SK-N-SH (cell line): ENCODE measurements at regions not wholly inside any gene's neighbourhood (a gene's known extent, or its start where the extent isn't known, plus 50 kb on each side); places are given as distances from the start of the nearest gene placed in this dataset.

ENCODE experiments used
- CTCF ChIA-PET: fragments of 300-600, 350-600 bp; formaldehyde crosslinking; extraction: SDS; loops from one replicate; lab custom pipeline; 2021; lab: Yijun Ruan, JAX
- POLR2A ChIA-PET: fragments of 350-600 bp; sonication (Branson Sonifier 250); formaldehyde crosslinking; extraction: SDS; loops from one replicate; lab custom pipeline; 2020; ENCODE audit warnings: antibody characterized with exemption, inconsistent platforms; lab: Yijun Ruan, JAX
- DNase-seq: peaks from one replicate; pipeline ENCODE4 v3.0.0; 2012
- H2AFZ ChIP-seq: fragments of 200-600 bp; sonication (generic); 2 replicates; pipeline ENCODE4 v1.8.1; 2016; ENCODE audit warnings: antibody characterized with exemption, mild to moderate bottlenecking, low read depth
- H3F3A ChIP-seq: fragments of 200-600 bp; sonication (generic); replicated peaks from 2 replicates; pipeline ENCODE3; 2016; ENCODE audit warnings: antibody characterized with exemption, mild to moderate bottlenecking; ENCODE audit not compliant: insufficient read depth
- H3K27ac ChIP-seq, 2 experiments: fragments of 200-500 bp in 1 of 2; fragments of 200-600 bp in 1 of 2; sonication (Bioruptor generic) in 1 of 2; sonication (generic), shearing (Covaris generic) in 1 of 2; 2 replicates each; pipeline versions ENCODE4 v1.5.1 to v1.6.1; 2014 to 2016; ENCODE audit warnings: low read depth in 2 of 2, inconsistent platforms in 1 of 2, low read length in 1 of 2, mild to moderate bottlenecking in 1 of 2, mixed read lengths in 1 of 2
- H3K27me3 ChIP-seq: fragments of 200-600 bp; sonication (generic), shearing (Covaris generic); 2 replicates; pipeline ENCODE4 v1.6.1; 2016; ENCODE audit warnings: mixed run types; ENCODE audit not compliant: insufficient read depth
- H3K36me3 ChIP-seq, 2 experiments: fragments of 200-500 bp in 1 of 2; fragments of 200-600 bp in 1 of 2; sonication (Bioruptor generic) in 1 of 2; sonication (generic) in 1 of 2; replicated peaks in 1 of 2; 2 replicates each; pipeline versions ENCODE3 to v1.5.1; 2014 to 2016; ENCODE audit warnings: low read length in 1 of 2, mild to moderate bottlenecking in 1 of 2; ENCODE audit not compliant: insufficient read depth in 2 of 2, control insufficient read depth in 1 of 2
- H3K4me1 ChIP-seq, 2 experiments: fragments of 200-500 bp in 1 of 2; fragments of 200-600 bp in 1 of 2; sonication (Bioruptor generic) in 1 of 2; sonication (generic), shearing (Covaris generic) in 1 of 2; 2 replicates each; pipeline versions ENCODE4 v1.5.1 to v1.6.1; 2014 to 2016; ENCODE audit warnings: low read depth in 1 of 2, low read length in 1 of 2, mixed run types in 1 of 2; ENCODE audit not compliant: insufficient read depth in 2 of 2, control insufficient read depth in 1 of 2
- H3K4me2 ChIP-seq: fragments of 200-600 bp; sonication (generic), shearing (Covaris generic); 2 replicates; pipeline ENCODE4 v1.6.1; 2017; ENCODE audit warnings: mixed run types
- H3K4me3 ChIP-seq, 2 experiments: fragments of 200-500 bp in 1 of 2; fragments of 200-600 bp in 1 of 2; sonication (Bioruptor generic) in 1 of 2; sonication (generic), shearing (Covaris generic) in 1 of 2; 2 replicates each; pipeline versions ENCODE4 v1.5.1 to v1.8.1; 2014 to 2016; ENCODE audit warnings: low read depth in 2 of 2, inconsistent platforms in 1 of 2, low read length in 1 of 2, mild to moderate bottlenecking in 1 of 2, mixed read lengths in 1 of 2, moderate library complexity in 1 of 2
- H3K79me2 ChIP-seq: fragments of 200-600 bp; sonication (generic); 2 replicates; pipeline ENCODE4 v1.8.1; 2017; ENCODE audit warnings: mild to moderate bottlenecking; ENCODE audit not compliant: insufficient read depth
- H3K9ac ChIP-seq: fragments of 200-600 bp; sonication (generic); 2 replicates; pipeline ENCODE4 v1.6.1; 2017; ENCODE audit warnings: mixed run types
- H3K9me2 ChIP-seq: fragments of 200-600 bp; sonication (generic); 2 replicates; pipeline ENCODE4 v1.6.1; 2017; ENCODE audit warnings: mixed run types
- H3K9me3 ChIP-seq: fragments of 200-600 bp; sonication (generic); 2 replicates; pipeline ENCODE4 v1.6.1; 2017; ENCODE audit warnings: mixed run types, mild to moderate bottlenecking, moderate library complexity
- H4K20me1 ChIP-seq: fragments of 200-600 bp; sonication (generic); 2 replicates; pipeline ENCODE4 v1.6.1; 2017; ENCODE audit warnings: mild to moderate bottlenecking, mixed run types; ENCODE audit not compliant: insufficient read depth
- ELF1 ChIP-seq: IDR thresholded peaks from 2 replicates; pipeline ENCODE4 v1.4.0; 2012
- FOSL2 ChIP-seq: IDR thresholded peaks from 2 replicates; pipeline ENCODE4 v1.4.0; 2012; ENCODE audit warnings: low read depth, mild to moderate bottlenecking, moderate library complexity, borderline replicate concordance
- GABPA ChIP-seq: IDR thresholded peaks from 2 replicates; pipeline ENCODE4 v1.4.0; 2012; ENCODE audit warnings: low read depth, mild to moderate bottlenecking
- GATA2 ChIP-seq: sonication (generic); formaldehyde crosslinking; IDR thresholded peaks from 2 replicates; pipeline ENCODE4 v1.5.0; 2020; ENCODE audit warnings: mild to moderate bottlenecking, missing genetic modification reagents
- MXI1 ChIP-seq: IDR thresholded peaks from 2 replicates; pipeline ENCODE4 v1.6.1; 2012; ENCODE audit warnings: mild to moderate bottlenecking, low read depth, low read length, improper control_type of control experiment
- POLR2AphosphoS5 ChIP-seq: IDR thresholded peaks from 2 replicates; pipeline ENCODE4 v1.6.1; 2012; ENCODE audit warnings: low read depth, low read length
- RAD21 ChIP-seq: IDR thresholded peaks from 2 replicates; pipeline ENCODE4 v1.6.1; 2012; ENCODE audit warnings: mild to moderate bottlenecking, low read length
- RCOR1 ChIP-seq: fragments of 150-350 bp; IDR thresholded peaks from 2 replicates; pipeline ENCODE4 v1.6.1; 2017; ENCODE audit warnings: antibody characterized with exemption, low read length
- RFX5 ChIP-seq: IDR thresholded peaks from 2 replicates; pipeline ENCODE4 v1.6.1; 2012; ENCODE audit warnings: mild to moderate bottlenecking, improper control_type of control experiment, low read length
- SIN3A ChIP-seq: IDR thresholded peaks from 2 replicates; pipeline ENCODE4 v1.6.1; 2012; ENCODE audit warnings: low read depth, mild to moderate bottlenecking, low read length, moderate library complexity, borderline replicate concordance
- SMC3 ChIP-seq: IDR thresholded peaks from 2 replicates; pipeline ENCODE4 v1.6.1; 2012; ENCODE audit warnings: low read depth, low read length, improper control_type of control experiment
- TEAD4 ChIP-seq: IDR thresholded peaks from 2 replicates; pipeline ENCODE4 v1.4.0; 2012; ENCODE audit warnings: mild to moderate bottlenecking, borderline replicate concordance; ENCODE audit not compliant: insufficient read depth
- YY1 ChIP-seq: IDR thresholded peaks from 2 replicates; pipeline ENCODE4 v1.4.0; 2012; ENCODE audit warnings: low read depth, mild to moderate bottlenecking
- WGBS: methylation state at CpG from one replicate; pipeline ENCODE4 v1.1.6; 2017; ENCODE audit warnings: low lambda C conversion rate; 5-methylcytosine and 5-hydroxymethylcytosine counted together
- TF ChIP-seq, protein P1 (sequence below): IDR thresholded peaks from 2 replicates; pipeline ENCODE4 v1.6.1; 2012; ENCODE audit warnings: mild to moderate bottlenecking, low read depth, low read length, moderate library complexity
- TF ChIP-seq, protein P2 (sequence below): IDR thresholded peaks from 2 replicates; pipeline ENCODE4 v1.4.0; 2012; ENCODE audit warnings: low read depth, borderline replicate concordance
- TF ChIP-seq, protein P3 (sequence below): fragments of 150-350 bp; IDR thresholded peaks from 2 replicates; pipeline ENCODE4 v1.6.1; 2016; ENCODE audit warnings: mild to moderate bottlenecking, low read depth, low read length
- TF ChIP-seq, protein P4 (sequence below): IDR thresholded peaks from 2 replicates; pipeline ENCODE4 v1.4.0; 2012; ENCODE audit warnings: low read depth
- TF ChIP-seq, protein P5 (sequence below): IDR thresholded peaks from 2 replicates; pipeline ENCODE4 v1.4.0; 2012; ENCODE audit warnings: low read depth, borderline replicate concordance

DNA sequence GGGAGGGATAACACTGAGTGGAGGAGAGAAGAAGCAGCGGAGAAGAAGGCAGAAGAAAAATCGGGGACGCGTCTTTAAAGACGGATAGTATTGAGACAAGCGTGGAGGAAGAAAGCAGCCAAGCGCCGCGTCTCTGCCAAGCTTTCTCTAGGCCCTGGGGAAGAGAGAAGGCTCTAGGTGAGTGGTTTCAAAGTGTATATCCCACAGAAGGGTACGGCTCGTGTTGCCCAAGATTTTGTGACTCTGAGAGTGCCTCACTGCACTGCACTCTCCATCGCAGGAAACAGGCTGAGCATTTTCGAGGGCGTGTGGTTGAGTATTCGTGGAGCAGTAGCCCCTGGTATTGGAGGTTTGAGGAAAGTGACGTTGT lies 185.4 kb downstream of the TRIM27 start (continued):
- TF ChIP-seq SIN3A = no peak
- no peak for TF ChIP-seq YY1
- TF ChIP-seq GATA2 (CRISPR knock-in tag) = no peak

DNA sequence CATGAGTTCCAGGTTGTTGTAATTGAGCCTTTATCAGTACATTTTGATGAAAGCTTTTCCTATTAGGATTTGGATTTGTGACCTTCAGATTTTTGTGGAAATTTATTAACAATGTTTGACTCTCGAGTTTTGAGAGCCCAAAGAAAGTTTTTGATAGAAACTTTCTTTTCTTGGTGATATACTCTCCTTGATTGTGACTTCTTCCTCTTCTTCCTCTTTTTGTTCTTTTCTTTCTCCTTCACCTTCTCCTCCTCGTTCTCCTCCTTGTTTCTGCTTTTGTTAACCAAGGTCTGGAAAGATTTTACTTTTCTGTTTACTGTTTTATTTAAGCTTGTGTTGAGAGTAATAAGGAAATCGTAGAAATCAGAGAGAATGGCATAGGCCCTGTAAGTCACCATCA lies 182.4 kb downstream of the TRIM27 start:
- CTCF ChIA-PET = interaction anchor here (1.0 kb wide), 1 partner anchor 12 kb away, joined by 3 read pairs; no protein-coding TSS in a partner anchor
- no peak overlapping the region for H3K27ac ChIP-seq
- DNase-seq = no peak
- H3K79me2 ChIP-seq = no peaks in the 10 kb centered on the region
- H3K9me3 ChIP-seq = no peaks in the 10 kb centered on the region
- no peaks in the 10 kb centered on the region for H3K4me1 ChIP-seq
- no peak overlapping the region for H3K4me2 ChIP-seq
- no peak overlapping the region for H3K9ac ChIP-seq
- TF ChIP-seq YY1 = no peak
- no peak for TF ChIP-seq FOSL2
- no peak for TF ChIP-seq TEAD4
- no peak for TF ChIP-seq POLR2AphosphoS5
- TF ChIP-seq, protein P1, sequence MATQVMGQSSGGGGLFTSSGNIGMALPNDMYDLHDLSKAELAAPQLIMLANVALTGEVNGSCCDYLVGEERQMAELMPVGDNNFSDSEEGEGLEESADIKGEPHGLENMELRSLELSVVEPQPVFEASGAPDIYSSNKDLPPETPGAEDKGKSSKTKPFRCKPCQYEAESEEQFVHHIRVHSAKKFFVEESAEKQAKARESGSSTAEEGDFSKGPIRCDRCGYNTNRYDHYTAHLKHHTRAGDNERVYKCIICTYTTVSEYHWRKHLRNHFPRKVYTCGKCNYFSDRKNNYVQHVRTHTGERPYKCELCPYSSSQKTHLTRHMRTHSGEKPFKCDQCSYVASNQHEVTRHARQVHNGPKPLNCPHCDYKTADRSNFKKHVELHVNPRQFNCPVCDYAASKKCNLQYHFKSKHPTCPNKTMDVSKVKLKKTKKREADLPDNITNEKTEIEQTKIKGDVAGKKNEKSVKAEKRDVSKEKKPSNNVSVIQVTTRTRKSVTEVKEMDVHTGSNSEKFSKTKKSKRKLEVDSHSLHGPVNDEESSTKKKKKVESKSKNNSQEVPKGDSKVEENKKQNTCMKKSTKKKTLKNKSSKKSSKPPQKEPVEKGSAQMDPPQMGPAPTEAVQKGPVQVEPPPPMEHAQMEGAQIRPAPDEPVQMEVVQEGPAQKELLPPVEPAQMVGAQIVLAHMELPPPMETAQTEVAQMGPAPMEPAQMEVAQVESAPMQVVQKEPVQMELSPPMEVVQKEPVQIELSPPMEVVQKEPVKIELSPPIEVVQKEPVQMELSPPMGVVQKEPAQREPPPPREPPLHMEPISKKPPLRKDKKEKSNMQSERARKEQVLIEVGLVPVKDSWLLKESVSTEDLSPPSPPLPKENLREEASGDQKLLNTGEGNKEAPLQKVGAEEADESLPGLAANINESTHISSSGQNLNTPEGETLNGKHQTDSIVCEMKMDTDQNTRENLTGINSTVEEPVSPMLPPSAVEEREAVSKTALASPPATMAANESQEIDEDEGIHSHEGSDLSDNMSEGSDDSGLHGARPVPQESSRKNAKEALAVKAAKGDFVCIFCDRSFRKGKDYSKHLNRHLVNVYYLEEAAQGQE = no peak
- no peak for TF ChIP-seq RCOR1
- no peak for TF ChIP-seq RFX5
- TF ChIP-seq SIN3A = no peak
- H3K27me3 ChIP-seq = peaks cover 62% of the 10 kb centered on the region; the same call in 1 of the 2 replicates
- no peaks in the 10 kb centered on the region for H4K20me1 ChIP-seq
- no peaks in the 10 kb centered on the region for H3K9me2 ChIP-seq
- POLR2A ChIA-PET = no interaction called here
- no peak overlapping the region for H3K4me3 ChIP-seq
- no peak overlapping the region for H2AFZ ChIP-seq
- H3K36me3 ChIP-seq = no peaks in the 10 kb centered on the region
- no peaks in the 10 kb centered on the region for H3F3A ChIP-seq
- WGBS = 7% methylated on average over 3 of the region's 3 CpGs

DNA sequence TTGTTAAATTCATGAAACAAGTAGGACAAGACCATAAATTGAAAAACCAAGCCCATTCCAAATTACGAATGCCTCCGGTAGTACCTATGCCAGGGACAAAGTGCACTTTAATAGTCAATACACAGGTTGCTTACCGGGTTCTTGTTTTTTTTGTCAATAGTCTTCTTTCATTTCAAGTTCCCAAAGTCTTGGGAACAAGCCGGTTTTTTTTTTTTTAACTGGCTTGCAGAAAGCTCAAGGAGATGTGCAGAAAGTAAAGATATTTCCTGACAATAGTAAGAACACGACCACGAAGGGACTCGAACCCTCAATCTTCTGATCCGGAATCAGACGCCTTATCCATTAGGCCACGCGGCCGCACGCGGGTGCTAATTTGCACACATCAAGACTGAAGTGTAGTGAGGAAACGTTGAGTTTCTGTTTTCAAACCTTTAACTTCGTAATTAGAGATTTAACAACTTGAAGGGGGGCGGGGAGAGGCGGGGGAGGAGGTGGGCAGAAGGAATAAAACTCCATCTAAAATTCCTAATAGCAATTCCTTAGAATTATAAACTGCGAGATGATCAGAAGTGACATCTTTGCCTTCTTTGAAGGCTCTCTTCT lies 181.0 kb downstream of the TRIM27 start:
- POLR2A ChIA-PET = no interaction called here
- 1% methylated on average over 19 of the region's 19 CpGs for WGBS
- Histone ChIP-seq H3K79me2 (no peaks in the 10 kb centered on the region), H3K9ac (no peak overlapping the region), H3K4me2 (no peak overlapping the region), H3K27me3 (peaks cover 49% of the 10 kb centered on the region; the same call in 1 of the 2 replicates), H3K9me2 (no peaks in the 10 kb centered on the region), H2AFZ (no peak overlapping the region), H3K4me1 (no peaks in the 10 kb centered on the region), H3K9me3 (no peaks in the 10 kb centered on the region), H3K27ac (no peak overlapping the region), H4K20me1 (no peaks in the 10 kb centered on the region), H3K36me3 (no peaks in the 10 kb centered on the region), H3F3A (peaks cover 7% of the 10 kb centered on the region), H3K4me3 (no peak overlapping the region)
- CTCF ChIA-PET = no interaction called here
- DNase-seq = no peak
- TF ChIP-seq, protein P2, sequence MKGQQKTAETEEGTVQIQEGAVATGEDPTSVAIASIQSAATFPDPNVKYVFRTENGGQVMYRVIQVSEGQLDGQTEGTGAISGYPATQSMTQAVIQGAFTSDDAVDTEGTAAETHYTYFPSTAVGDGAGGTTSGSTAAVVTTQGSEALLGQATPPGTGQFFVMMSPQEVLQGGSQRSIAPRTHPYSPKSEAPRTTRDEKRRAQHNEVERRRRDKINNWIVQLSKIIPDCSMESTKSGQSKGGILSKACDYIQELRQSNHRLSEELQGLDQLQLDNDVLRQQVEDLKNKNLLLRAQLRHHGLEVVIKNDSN = no peak
- TF ChIP-seq GABPA = no peak
- no peak for TF ChIP-seq SMC3
- TF ChIP-seq RAD21 = no peak
- TF ChIP-seq, protein P3, sequence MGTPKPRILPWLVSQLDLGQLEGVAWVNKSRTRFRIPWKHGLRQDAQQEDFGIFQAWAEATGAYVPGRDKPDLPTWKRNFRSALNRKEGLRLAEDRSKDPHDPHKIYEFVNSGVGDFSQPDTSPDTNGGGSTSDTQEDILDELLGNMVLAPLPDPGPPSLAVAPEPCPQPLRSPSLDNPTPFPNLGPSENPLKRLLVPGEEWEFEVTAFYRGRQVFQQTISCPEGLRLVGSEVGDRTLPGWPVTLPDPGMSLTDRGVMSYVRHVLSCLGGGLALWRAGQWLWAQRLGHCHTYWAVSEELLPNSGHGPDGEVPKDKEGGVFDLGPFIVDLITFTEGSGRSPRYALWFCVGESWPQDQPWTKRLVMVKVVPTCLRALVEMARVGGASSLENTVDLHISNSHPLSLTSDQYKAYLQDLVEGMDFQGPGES = no peak
- no peak for TF ChIP-seq RCOR1
- TF ChIP-seq MXI1 = no peak
- no peak for TF ChIP-seq TEAD4
- TF ChIP-seq, protein P4, sequence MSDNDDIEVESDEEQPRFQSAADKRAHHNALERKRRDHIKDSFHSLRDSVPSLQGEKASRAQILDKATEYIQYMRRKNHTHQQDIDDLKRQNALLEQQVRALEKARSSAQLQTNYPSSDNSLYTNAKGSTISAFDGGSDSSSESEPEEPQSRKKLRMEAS = peak; percentile 42; the same call in 1 of the 2 replicates
- TF ChIP-seq ELF1 = no peak
- TF ChIP-seq, protein P5, sequence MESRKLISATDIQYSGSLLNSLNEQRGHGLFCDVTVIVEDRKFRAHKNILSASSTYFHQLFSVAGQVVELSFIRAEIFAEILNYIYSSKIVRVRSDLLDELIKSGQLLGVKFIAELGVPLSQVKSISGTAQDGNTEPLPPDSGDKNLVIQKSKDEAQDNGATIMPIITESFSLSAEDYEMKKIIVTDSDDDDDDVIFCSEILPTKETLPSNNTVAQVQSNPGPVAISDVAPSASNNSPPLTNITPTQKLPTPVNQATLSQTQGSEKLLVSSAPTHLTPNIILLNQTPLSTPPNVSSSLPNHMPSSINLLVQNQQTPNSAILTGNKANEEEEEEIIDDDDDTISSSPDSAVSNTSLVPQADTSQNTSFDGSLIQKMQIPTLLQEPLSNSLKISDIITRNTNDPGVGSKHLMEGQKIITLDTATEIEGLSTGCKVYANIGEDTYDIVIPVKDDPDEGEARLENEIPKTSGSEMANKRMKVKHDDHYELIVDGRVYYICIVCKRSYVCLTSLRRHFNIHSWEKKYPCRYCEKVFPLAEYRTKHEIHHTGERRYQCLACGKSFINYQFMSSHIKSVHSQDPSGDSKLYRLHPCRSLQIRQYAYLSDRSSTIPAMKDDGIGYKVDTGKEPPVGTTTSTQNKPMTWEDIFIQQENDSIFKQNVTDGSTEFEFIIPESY = no peak
- no peak for TF ChIP-seq YY1
